ENCODE measurements at regions not wholly inside any gene's neighbourhood (a gene's known extent, or its start where the extent isn't known, plus 50 kb on each side); places are given as distances from the start of the nearest gene placed in this dataset.

DNA sequence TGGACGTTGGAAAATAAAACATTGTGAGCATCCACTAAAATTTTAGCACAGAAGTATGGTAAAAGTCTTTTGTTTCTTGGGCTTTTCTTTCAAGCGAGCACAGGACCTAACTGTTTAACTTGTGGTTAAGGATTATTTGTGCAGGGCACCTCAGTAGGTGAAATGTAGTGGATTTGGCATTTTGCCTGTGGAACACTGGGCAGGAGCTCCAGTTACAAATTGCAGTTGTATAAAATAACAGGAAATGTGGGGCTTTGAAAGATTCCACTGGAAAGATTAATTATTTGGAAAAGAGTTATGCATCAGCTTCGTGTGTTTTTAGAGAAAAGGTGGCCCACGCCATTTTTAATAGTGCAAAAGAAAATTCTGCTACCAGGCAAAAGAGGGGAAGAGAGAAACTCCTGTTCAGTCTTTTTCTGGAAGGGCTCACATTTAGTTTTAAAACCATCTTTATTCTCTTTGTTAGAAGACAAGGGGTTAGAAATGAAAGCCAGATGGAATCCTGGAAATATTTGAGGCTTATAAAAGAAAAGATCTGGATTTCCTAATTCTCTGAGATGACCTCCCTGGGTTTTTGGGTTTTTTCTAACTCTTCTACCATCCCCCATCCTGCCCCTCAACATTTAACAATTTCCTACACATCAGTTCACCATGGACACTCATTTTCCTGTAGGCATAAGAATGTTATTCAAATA, 144.3 kb upstream of the SERTAD2 start:
- Histone ChIP-seq H4K8ac (ENCODE audit: extremely low read depth, insufficient read depth, low read length) (no peak overlapping the region), H3K27ac (ENCODE audit: low read depth, low read length) (no peak overlapping the region), H2BK12ac (ENCODE audit: low read depth, low read length) (no peak overlapping the region), H3K79me2 (ENCODE audit: control insufficient read depth in 1 of 2, insufficient read depth in 2 of 2, low read length in 2 of 2) (no peaks in the 10 kb centered on the region), H2AFZ (ENCODE audit: low read length) (no peak overlapping the region), H3K9me3 (ENCODE audit: insufficient read depth in 2 of 2, low read depth in 1 of 2, low read length in 1 of 2) (no peaks in the 10 kb centered on the region), H2BK120ac (replicated peaks; ENCODE audit: low read depth, low read length) (no peak overlapping the region), H3K4me3 (ENCODE audit: extremely low read depth in 1 of 4, insufficient read depth in 2 of 4, low read depth in 3 of 4, low read length in 4 of 4) (no peak overlapping the region), H3K56ac (replicated peaks; ENCODE audit: insufficient read length, low read depth, low read length) (no peak overlapping the region), H3K23me2 (ENCODE audit: low read depth, low read length) (no peaks in the 10 kb centered on the region), H3K18ac (ENCODE audit: extremely low read depth, low read length) (no peak overlapping the region), H3K23ac (ENCODE audit: insufficient read length) (no peak overlapping the region), H2BK15ac (ENCODE audit: low read length) (no peak overlapping the region), H3K27me3 (replicated peaks in 1 of 4; ENCODE audit: control insufficient read depth in 3 of 4, extremely low read depth in 1 of 4, insufficient read depth in 3 of 4, low read length in 3 of 4) (no peaks in the 10 kb centered on the region; a peak in 2 of 7 replicates), H2AK5ac (ENCODE audit: low read depth, low read length) (no peak overlapping the region), H4K5ac (ENCODE audit: insufficient read length, low read depth, low read length) (no peak overlapping the region), H3K14ac (ENCODE audit: insufficient read length) (no peak overlapping the region), H3K4me1 (replicated peaks in 1 of 4; ENCODE audit: control insufficient read depth in 3 of 4, insufficient read depth in 4 of 4, low read length in 3 of 4) (peaks cover 0 to 4% (median 0%) of the 10 kb centered on the region in 4 experiments; a peak in 1 of 7 replicates), H3K79me1 (ENCODE audit: low read depth, low read length) (no peaks in the 10 kb centered on the region), H4K91ac (replicated peaks; ENCODE audit: insufficient read length, low read length) (no peak overlapping the region), H2BK20ac (ENCODE audit: low read length) (no peak overlapping the region), H3K4me2 (ENCODE audit: insufficient read depth in 1 of 2, low read depth in 2 of 2, low read length in 2 of 2) (no peak overlapping the region), H3K4ac (replicated peaks; ENCODE audit: insufficient read length, low read depth, low read length) (no peak overlapping the region), H3K9ac (replicated peaks in 1 of 4; ENCODE audit: extremely low read depth in 1 of 4, low read depth in 3 of 4, low read length in 3 of 4) (no peak overlapping the region), H4K20me1 (replicated peaks in 1 of 2; ENCODE audit: control insufficient read depth in 1 of 2, insufficient read depth in 2 of 2, low read length in 2 of 2) (no peaks in the 10 kb centered on the region), H3K36me3 (ENCODE audit: control insufficient read depth in 2 of 4, insufficient read depth in 4 of 4, low read length in 3 of 4) (no peaks in the 10 kb centered on the region), H2BK5ac (ENCODE audit: low read depth, low read length) (no peak overlapping the region)
- FAIRE-seq = no peak
- DNase-seq (ENCODE audit: low read depth in 1 of 2, low spot score in 2 of 2) = no peak
- ChIA-PET CTCF (ENCODE audit: partially characterized antibody) (interaction anchor here (1.5 kb wide), 1 partner anchor 12 kb away, joined by 3 read pairs; no protein-coding TSS in a partner anchor), POLR2A (ENCODE audit: partially characterized antibody) (interaction anchor here (0.7 kb wide), 1 partner anchor 29 kb away, joined by 3 read pairs; no protein-coding TSS in a partner anchor)
- 83% methylated on average over 4 of the region's 4 CpGs; no CpG with 5 or more reads in 1 of the 2 experiments for WGBS, 2 experiments (ENCODE audit: extremely low coverage in 1 of 2, insufficient coverage in 1 of 2, insufficient read length in 1 of 2, insufficient replicate concordance in 2 of 2, low coverage in 1 of 2, low lambda C conversion rate in 2 of 2, missing lambda C conversion rate in 1 of 2)
- TF ChIP-seq SP4 (IDR thresholded peaks at IDR 0.05; ENCODE audit: low read length) = no peak
- TF ChIP-seq CBX8 (IDR thresholded peaks at IDR 0.05; ENCODE audit: borderline replicate concordance, low read depth, low read length) = no peak

All from H1 (cell line).